Lower leg skin (tissue), 4 donors: ENCODE measurements at regions not wholly inside any gene's neighbourhood (a gene's known extent, or its start where the extent isn't known, plus 50 kb on each side); places are given as distances from the start of the nearest gene placed in this dataset.

Experiments
- DNase-seq, 2 donors: peaks; one replicate each; pipeline ENCODE4 v3.0.0-alpha.2; 2019; ENCODE audit warnings: low spot score in 2 of 2
- H3K4me3 ChIP-seq: fragments of 200-600 bp; sonication (generic); 2 replicates; pipeline ENCODE4 v1.5.1; 2017; ENCODE audit warnings: mild to moderate bottlenecking, low read depth; ENCODE audit not compliant: poor library complexity, severe bottlenecking
- POLR2A ChIP-seq, 2 donors: fragments of 450-650 bp; IDR thresholded peaks; one replicate each; pipeline ENCODE4 v1.6.1; 2016 to 2017; ENCODE audit warnings: antibody characterized with exemption in 2 of 2, mild to moderate bottlenecking in 1 of 2, moderate library complexity in 1 of 2
- WGBS, 2 donors: methylation state at CpG; one replicate each; pipeline ENCODE4 v1.1.5; 2018; 5-methylcytosine and 5-hydroxymethylcytosine counted together
- intact Hi-C: fragments of 100-400 bp; cut with DNase I; formaldehyde crosslinking; loops from one replicate; pipeline ENCODE4 v1.15.0; 2023; ENCODE audit warnings: low total_unique reads
- TF ChIP-seq, protein P1 (sequence below), 3 donors: fragments of 450-650 bp; IDR thresholded peaks; one replicate each; pipeline ENCODE4 v1.5.1; 2016; ENCODE audit warnings: antibody characterized with exemption in 3 of 3, mild to moderate bottlenecking in 3 of 3, moderate library complexity in 2 of 3

DNA sequence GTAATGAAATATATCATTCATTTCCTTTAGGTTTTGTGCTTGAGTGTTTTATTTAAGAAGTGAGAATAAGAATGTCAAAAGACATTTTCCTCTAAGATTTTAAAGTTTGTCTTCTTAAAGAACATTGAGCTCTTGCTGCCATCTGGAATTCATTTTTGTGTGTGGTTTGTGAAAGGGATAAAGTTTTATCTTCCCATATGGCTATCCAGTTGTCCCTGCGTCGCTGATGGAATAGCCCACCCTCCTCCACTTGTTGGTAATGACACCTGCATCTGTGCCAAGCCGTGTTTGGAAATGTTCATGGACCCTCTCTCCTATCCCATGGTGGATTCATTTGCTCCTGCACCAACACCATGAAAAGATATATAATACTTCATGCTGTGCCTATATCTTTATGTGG lies 901.5 kb downstream of the BRD1 start:
- no peak overlapping the region for H3K4me3 ChIP-seq
- TF ChIP-seq POLR2A (IDR thresholded peaks at IDR 0.05) = no peak
- TF ChIP-seq, protein P1, sequence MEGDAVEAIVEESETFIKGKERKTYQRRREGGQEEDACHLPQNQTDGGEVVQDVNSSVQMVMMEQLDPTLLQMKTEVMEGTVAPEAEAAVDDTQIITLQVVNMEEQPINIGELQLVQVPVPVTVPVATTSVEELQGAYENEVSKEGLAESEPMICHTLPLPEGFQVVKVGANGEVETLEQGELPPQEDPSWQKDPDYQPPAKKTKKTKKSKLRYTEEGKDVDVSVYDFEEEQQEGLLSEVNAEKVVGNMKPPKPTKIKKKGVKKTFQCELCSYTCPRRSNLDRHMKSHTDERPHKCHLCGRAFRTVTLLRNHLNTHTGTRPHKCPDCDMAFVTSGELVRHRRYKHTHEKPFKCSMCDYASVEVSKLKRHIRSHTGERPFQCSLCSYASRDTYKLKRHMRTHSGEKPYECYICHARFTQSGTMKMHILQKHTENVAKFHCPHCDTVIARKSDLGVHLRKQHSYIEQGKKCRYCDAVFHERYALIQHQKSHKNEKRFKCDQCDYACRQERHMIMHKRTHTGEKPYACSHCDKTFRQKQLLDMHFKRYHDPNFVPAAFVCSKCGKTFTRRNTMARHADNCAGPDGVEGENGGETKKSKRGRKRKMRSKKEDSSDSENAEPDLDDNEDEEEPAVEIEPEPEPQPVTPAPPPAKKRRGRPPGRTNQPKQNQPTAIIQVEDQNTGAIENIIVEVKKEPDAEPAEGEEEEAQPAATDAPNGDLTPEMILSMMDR (IDR thresholded peaks at IDR 0.05) = no peak
- DNase-seq = peak in 1 of 2 donors; percentile 31
- WGBS, 2 donors = 53 to 67% methylated on average over 3 of the region's 3 CpGs
- intact Hi-C loops = no loop called here

DNA sequence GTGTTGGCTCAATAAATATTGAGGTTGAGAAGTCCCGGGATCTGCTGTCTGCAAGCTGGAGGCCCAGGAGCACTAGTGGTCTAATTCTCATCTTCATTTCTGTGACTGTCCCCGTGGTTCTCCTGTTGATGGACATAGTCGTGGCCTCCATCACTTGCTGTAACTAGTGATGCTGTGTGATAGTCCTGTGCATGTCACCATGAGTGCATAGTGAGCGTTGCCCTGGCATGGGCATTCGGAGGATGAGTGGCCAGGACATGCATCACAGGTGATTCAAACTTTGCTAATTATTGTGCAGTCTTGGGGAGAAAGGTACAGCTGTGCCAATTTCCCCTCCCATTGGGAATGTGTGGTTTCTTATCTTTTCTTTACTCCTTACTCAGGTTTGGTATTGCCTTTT lies 902.2 kb downstream of the BRD1 start:
- TF ChIP-seq, protein P1 (IDR thresholded peaks at IDR 0.05) = no peak
- no peak for TF ChIP-seq POLR2A (IDR thresholded peaks at IDR 0.05)
- no peak overlapping the region for H3K4me3 ChIP-seq
- no peak for DNase-seq
- intact Hi-C loops = no loop called here
- 78 to 86% methylated on average over 5 of the region's 5 CpGs for WGBS, 2 donors

DNA sequence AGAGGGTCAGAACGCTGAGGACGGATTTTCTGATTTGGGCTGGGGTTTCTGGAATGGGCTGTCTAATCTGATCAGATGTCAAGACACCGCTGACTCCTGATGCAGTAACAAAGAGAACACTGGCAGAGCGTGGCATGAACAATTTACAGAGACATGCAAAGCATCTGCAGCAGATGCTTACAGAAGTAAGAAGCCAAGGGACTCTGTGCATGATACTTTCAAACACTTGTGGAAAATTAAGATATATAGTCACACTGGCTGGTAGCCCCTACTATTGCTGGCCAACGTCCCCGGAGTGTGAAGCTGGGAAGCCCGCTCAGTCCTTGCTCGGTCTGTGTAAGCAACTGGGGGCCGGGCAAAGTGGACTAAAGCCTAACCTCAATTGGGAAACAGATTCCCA lies 903.7 kb downstream of the BRD1 start:
- intact Hi-C loops = no loop called here
- no peak for TF ChIP-seq POLR2A (IDR thresholded peaks at IDR 0.05)
- TF ChIP-seq, protein P1 (IDR thresholded peaks at IDR 0.05) = no peak
- 61 to 76% methylated on average over 9 of the region's 9 CpGs for WGBS, 2 donors
- no peak for DNase-seq
- no peak overlapping the region for H3K4me3 ChIP-seq

DNA sequence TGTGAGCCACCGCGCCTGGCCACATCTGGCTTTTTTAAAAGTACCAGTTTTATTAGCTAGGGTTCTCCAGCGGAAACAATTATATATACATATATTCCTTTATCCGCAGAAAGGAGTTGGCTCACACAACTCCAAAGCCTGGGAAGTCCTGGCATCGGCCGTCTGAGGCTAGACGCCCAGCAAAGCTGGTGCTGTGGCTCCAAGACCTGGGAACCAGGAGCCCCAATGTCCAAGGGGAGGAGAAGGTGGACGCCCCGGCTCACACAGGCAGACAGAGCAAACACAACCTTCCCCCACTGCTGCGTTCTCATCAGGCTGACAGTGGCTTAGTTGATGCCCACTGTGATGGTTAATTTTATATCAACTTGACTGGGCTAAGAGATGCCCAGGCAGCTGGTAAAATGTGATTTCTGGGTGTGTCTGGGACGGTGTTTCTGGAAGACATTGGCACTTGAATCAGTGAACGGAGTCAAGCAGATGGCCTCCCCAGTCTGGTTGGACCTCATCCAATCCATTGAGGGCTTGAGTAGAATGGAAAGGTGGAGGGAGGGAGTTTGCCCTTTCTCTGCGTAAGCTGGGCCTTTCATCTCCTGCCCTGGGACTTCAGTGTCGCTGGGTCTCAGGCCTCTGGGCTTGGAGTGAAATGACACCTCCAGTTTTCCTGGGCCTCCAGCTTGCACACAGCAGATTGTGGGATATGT lies 904.4 kb downstream of the BRD1 start:
- TF ChIP-seq, protein P1 (IDR thresholded peaks at IDR 0.05) = no peak
- TF ChIP-seq POLR2A (IDR thresholded peaks at IDR 0.05) = no peak
- 73 to 79% methylated on average over 14 of the region's 14 CpGs for WGBS, 2 donors
- no peak for DNase-seq
- H3K4me3 ChIP-seq = no peak overlapping the region
- intact Hi-C loops = no loop called here

DNA sequence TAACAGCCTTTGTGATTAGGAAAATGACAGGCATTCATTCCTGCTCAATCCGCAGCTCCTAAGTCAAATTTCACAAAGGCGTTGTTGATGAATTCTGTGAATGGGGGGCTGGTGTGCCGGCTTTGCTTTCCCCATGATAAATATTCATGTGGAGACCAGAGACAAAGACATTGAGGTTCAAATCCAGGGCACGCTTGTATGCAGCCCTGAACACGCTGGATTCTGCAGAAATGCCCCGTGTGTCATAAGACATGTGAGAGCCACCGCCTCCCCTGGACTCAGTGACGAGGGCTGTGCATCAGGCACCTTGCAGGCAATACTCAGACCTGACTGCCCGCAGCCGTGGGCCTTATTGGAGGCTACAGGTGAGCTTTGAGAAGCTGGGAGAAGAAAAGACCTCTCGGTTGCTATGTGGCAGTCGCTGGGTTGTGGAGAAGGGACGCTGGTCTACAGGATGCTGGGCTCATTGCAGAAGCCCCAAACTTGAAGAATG lies 906.2 kb downstream of the BRD1 start:
- WGBS, 2 donors = 83% methylated on average over 13 of the region's 13 CpGs
- intact Hi-C loops = no loop called here
- DNase-seq = no peak
- no peak for TF ChIP-seq POLR2A (IDR thresholded peaks at IDR 0.05)
- TF ChIP-seq, protein P1 (IDR thresholded peaks at IDR 0.05) = no peak
- H3K4me3 ChIP-seq = no peak overlapping the region
